ENCODE measurements at regions not wholly inside any gene's neighbourhood (a gene's known extent, or its start where the extent isn't known, plus 50 kb on each side); places are given as distances from the start of the nearest gene placed in this dataset.

DNA sequence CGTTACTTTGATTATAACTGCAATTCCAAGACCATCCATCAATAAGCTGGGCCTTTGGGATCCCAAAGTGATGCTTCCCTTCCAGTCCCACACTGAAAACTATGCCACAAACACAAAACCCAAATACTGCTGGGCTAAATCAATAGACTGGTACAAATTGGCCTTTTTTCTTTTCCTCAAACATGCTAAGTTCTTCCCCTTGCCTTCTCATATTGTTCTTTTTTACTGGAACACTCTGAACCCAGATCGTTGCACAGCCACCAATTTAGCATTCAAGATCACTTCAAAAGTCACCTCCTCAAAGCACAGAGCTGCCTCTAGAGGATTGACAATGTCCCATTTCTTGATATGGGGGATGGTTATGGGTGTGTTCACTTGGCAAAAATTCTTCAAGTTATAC lies 66.0 kb downstream of the ACTL7B start:
- TF ChIP-seq CTCF (IDR thresholded peaks at IDR 0.05; ENCODE audit: extremely low read depth in 1 of 2, insufficient read depth in 1 of 2, low read depth in 1 of 2, low read length in 2 of 2) (no peak), POLR2AphosphoS5 (IDR thresholded peaks at IDR 0.05; ENCODE audit: insufficient read depth, low read depth, low read length) (no peak), JUN (IDR thresholded peaks at IDR 0.05; ENCODE audit: borderline replicate concordance, insufficient read depth, insufficient read length, low read depth) (no peak), POLR2A (IDR thresholded peaks at IDR 0.05; ENCODE audit: low read depth, low read length) (no peak), FOS (IDR thresholded peaks at IDR 0.05; ENCODE audit: borderline replicate concordance, insufficient read depth, low read length) (no peak), EZH2 (IDR thresholded peaks at IDR 0.05; ENCODE audit: borderline replicate concordance, low read depth, low read length, severe bottlenecking) (no peak)
- TF ChIP-seq, protein P1, sequence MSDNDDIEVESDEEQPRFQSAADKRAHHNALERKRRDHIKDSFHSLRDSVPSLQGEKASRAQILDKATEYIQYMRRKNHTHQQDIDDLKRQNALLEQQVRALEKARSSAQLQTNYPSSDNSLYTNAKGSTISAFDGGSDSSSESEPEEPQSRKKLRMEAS (IDR thresholded peaks at IDR 0.05; ENCODE audit: insufficient read depth, insufficient read length), result no peak

Measured in endothelial cell of umbilical vein (primary cell).